GM18505 (cell line): ENCODE measurements at regions not wholly inside any gene's neighbourhood (a gene's known extent, or its start where the extent isn't known, plus 50 kb on each side); places are given as distances from the start of the nearest gene placed in this dataset.

Experiments used
- ATAC-seq: cut with Tn5 transposase; IDR thresholded peaks from one replicate; pipeline ENCODE4 v1.9.1; 2021; ENCODE audit not compliant: unreplicated experiment
- POLR2A ChIP-seq: IDR thresholded peaks from 4 replicates; pipeline ENCODE4 v1.6.1; 2011; ENCODE audit warnings: borderline replicate concordance; ENCODE audit not compliant: insufficient read depth, insufficient read length; ENCODE audit errors: extremely low read depth

DNA sequence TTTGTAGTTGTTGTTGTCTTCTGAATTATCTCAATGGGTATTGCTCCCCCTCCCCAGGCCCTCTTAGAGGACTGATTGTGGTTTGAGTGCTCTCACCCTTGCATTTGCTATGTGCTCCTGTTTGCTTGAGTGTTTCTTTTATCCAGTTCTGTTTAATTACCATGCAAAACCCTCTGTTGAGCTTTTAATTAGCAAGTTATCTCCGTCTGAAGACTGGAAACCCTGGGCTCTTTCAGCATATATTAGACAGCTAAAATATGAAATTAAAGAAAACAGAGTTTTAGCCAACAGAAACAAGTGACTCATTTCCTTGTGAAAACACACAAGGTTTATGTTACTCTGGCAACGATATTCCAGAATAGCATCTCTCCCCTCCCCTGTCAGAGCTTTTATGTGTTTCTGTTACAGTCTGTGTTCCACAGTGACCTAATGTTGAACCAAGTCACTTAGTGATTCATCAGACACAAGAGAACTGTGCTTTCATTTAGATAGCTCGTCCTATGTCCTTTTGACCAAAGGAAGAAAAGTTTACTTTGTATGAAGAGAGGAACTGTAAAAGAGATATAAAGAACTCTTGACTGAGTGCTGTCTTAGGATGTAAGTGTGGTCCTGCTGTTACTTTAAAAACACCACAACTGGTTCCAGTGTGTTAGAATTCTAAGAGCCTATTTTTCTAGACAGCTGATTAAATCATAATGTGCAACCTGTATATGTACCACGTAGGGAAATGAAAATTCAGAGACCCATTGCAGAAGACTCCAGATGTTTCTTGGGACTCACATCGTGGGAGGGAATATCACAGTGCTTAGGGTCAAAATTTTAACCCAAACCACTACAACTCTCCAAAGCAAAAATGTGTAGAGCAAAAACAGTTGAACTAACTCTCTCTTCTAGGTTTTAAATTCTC lies 172.8 kb upstream of the RBMS1 start:
- no peak for TF ChIP-seq POLR2A
- peak; percentile 85 for ATAC-seq

DNA sequence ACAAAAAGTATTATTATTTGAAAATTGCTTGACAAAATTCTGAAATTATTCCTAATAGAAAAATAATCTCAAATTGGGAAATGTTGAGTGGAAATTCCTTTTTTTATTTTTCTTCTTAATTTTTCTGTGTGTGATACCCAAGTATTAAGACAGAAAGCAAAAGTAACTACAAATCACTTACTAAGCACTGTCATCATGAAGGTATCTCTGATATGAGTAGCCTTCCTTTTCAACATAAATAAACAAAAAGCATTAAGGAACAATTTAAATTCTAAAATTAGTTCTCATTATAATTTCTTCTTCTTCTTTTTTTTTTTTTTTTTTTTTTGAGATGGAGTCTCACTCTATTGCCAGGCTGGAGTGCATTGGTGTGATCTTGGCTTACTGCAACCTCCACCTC lies 174.2 kb upstream of the RBMS1 start:
- no peak for TF ChIP-seq POLR2A
- no peak for ATAC-seq

DNA sequence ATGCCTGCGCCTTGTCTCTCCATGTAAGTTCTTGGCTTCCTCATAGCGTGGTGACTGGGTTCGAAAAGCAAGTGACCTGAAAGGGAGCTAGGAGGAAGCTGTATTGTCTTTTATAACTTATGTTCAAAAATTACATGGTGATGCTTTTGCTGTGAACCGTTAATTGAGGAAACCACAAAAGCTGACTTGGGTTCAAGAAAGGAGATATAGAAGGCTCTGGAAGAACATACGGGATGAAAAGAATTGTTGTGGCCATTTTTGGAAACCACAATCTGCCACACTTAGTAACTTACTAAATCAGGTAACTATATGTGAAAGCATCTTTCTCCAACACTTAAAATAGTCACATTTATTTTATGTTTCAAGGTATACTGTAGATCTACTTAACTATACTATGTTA lies 177.0 kb upstream of the RBMS1 start:
- ATAC-seq = no peak
- no peak for TF ChIP-seq POLR2A

DNA sequence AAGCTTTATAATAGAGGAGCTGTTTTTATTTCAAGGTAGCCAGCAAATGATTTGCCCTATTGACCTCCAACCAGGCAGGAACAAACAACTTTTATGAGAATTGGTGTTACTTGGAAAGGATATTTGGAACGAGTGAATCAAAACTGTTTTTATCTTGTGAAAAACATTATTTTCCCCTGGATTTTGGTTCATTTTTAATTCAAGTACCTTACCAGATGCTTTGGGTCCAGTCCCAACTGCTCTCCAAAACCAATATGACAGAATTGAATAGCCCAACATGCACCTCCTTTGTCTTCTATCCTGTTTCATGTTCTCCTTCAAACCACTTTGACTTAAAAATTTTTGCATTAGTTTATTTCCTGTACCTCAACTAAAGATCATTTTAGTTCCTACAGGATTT lies 178.6 kb upstream of the RBMS1 start:
- no peak for TF ChIP-seq POLR2A
- ATAC-seq = no peak

DNA sequence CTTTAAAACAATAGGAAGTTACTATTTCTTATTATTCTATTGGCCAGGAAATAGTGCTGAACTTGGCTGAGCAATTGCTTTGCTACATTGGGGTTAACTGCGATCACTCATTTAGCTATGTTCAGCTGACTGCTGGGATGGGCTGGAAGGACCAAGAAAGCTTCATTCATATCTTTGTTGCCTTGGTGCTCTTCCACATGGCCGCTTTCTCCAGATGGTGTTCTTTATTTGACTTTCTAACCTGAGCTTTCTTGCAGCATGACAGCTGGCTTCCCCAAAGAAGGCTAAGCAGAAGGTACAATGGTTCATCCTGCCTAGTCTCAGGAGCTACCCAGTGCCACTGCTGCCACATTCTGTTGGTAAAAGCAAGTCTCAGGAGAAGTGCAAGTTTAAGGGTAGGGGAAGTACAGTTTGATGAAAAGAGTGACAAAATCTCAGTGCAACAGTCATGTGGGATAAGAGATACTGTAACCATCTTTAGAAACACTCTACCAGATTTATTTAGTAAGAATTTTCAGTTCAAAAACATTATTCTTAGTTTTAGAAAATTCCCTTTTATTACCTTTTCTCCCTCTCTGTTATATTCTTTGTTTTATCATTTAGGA lies 180.6 kb upstream of the RBMS1 start:
- peak; percentile 53 for ATAC-seq
- no peak for TF ChIP-seq POLR2A

DNA sequence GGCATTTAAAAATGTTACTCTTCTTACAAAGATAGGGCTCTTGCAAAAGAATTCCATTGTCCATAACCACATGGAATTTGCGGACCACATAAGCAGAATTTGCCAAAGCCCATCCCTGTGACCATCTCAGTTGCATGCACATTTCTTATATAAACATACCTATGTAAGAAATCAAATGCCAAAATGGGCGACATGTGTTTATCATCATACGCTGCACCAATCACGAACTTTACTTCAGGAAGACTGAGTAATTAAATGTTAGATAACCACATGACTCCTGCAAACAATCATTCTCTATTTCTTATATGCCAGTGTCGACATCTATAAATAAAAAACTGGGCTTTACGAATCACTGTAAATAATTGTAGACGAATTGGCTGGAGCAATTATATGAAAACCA lies 186.1 kb upstream of the RBMS1 start:
- no peak for ATAC-seq
- TF ChIP-seq POLR2A = no peak

DNA sequence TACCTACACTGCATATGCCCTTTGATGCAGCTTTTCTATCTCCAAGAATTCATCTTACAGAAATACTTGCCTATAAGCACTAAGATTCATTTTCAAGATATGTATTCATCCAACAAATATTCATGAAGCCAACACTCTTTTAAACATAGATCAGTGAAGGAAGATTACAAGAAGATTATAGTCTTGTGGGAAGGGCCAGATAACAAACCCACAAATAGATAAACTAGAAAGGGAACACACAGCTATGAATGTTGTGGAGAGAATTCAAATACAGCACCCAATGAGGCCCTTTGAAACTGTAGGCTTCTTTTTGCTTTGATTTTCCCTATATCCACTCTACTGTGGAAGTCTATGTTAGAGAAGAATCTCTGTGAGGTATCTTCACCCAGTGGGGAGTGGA lies 186.7 kb upstream of the RBMS1 start:
- no peak for ATAC-seq

DNA sequence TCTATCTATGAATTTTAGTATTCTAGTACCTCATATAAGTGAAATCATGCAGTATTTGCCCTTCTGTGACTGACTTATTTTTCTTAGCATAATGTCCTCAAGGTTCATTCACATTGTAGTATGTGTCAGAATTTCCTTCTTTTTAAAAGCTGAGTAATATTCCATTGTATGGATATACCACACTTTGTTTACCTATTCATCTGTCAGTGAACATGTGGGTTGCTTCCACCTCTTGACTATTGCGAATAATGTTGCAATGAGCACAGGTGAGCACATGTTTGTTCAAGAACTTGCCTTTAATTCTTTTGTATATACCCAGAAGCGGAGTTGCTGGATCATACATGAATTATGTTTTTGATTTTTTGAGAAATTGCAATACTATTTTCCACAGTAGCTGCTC lies 187.4 kb upstream of the RBMS1 start:
- no peak for ATAC-seq
- no peak for TF ChIP-seq POLR2A

More for the DNA sequence above, 186.7 kb upstream of the RBMS1 start:
- TF ChIP-seq POLR2A = no peak

DNA sequence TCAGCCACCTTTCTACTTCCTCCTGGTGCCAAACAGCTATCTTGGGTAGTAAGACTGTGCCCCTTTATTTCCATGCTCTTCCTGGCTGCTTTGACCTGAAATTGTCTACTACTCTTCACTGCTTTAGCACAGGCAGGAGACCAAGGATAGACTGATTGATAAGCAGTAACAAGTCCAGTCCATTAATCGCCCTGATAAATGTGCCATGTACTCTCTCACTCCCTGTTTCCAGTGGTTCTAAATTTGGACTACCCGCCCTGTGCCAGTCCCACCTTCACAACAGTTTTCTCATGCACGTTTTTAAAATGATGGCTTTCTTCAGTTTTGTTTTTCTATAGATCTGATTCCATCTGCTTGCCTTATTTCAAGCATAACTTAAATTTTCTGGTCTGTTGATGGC lies 189.6 kb upstream of the RBMS1 start:
- no peak for ATAC-seq
- TF ChIP-seq POLR2A = no peak

DNA sequence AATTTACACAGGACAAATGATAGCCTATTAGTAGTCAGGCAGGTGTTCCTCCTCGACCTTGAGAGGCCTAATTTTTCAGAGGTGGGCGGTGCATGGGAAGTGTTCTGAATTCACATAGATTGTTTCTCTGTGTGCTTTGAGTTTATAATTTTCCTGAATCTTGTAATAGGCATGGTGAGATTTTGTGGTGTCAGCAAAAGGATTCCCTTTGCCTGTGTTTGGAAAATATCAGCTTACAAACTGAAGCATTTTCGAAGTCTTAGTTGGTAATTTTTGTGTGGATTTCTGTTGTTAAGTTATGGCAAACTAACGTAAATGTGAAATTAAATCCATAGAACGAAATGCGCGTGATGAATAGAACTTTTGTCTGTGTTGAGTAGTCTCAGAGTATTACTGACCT lies 194.0 kb upstream of the RBMS1 start:
- no peak for TF ChIP-seq POLR2A
- ATAC-seq = no peak

DNA sequence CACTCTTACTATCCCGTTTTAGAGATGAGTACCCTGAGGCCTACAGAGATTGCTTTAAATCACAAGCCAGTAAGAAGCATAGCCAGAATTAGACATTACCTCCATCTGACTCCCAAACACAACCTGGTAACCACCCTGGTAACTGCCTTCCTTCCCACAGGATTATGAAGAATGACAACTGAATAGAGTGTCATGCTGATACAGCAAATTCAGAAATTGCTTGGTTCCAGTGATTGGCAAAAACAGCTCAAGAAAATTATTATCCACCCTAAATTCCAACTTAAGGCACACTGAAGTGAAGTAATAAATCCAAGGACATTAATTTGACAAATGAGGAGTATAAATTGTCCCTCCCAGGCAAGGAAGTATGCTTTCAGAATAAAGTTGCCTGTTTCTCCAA lies 195.8 kb upstream of the RBMS1 start:
- no peak for TF ChIP-seq POLR2A
- no peak for ATAC-seq

DNA sequence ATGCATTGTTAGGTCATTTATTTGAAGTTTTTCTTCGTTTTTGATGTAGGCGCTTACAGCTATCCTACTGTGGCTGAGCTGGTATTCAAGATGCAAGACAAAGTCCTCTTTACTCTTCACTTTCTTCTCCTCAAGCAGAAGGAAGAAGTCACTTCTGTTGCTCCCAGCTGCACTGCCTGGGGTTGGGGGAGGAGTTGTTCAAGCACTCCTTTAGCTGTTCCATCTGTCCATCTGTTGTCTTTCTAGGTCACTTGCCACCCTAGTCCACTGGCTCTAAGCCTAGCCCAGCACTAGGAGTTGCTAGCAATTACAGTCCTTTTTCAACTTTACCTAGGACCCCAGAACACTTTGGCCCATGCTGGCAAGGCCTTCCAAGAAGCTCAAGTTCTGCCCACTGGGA lies 200.6 kb upstream of the RBMS1 start:
- no peak for ATAC-seq
- no peak for TF ChIP-seq POLR2A

DNA sequence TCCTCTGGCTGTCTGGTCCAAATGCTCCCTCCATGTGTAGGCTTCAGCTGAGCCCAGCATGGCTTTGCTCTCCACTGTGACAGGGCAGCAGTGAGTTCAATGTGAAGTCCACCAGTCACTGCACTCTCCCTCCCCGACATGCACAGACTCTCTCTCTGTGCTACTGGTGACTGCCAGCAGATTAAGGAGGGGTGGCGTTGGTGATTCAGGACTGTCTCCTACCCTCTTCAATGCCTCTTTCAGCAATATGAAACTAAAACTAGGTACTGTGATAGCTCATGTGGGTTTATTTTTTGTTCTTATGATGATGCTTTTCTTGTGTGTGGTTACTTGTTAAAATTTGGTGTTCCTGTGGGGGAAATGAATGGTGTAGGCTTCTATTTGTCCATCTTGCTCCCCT lies 201.0 kb upstream of the RBMS1 start:
- no peak for ATAC-seq
- no peak for TF ChIP-seq POLR2A

DNA sequence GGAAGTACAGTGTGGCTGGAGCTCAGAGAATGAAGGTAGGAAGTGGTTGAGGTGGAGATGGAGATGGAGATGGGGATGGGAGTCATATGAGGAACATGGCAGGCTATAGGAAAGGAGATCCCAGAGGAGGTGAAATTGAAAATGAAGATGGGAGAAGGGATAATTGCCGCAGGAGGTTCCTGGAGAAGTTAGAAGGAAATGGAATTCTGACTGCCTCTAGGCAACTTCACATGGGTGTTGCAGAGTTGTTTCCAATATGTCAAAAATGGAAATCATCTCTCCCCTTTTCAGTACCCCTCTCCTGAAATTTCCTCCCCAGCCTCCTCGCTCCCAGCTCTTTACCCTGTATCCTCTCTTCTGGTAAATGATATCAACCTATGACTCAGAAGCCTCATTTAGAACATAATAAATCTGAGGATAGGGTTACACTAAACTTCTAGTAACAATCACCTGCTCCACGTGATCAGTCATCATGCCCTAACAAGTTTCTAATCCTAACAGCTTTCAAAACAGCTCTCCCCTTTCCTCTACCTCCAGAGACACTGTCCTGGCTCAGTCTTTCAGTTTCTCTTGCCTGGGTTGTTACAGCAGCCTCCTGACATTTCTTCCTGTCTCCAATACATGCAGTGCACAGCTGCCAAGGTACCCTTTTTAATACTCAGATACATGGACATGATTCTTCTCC lies 201.9 kb upstream of the RBMS1 start:
- no peak for ATAC-seq
- TF ChIP-seq POLR2A = no peak
